Uterus (tissue), 2 donors: ENCODE measurements at regions not wholly inside any gene's neighbourhood (a gene's known extent, or its start where the extent isn't known, plus 50 kb on each side); places are given as distances from the start of the nearest gene placed in this dataset.

ENCODE experiments used
- CTCF ChIP-seq, 4 experiments: fragments of 200-600 bp in 2 of 4; fragments of 450-650 bp in 2 of 4; sonication (generic) in 2 of 4; IDR thresholded peaks; one replicate each; pipeline ENCODE4 v1.5.1; 2016 to 2019; ENCODE audit warnings: antibody characterized with exemption in 4 of 4, mild to moderate bottlenecking in 2 of 4, moderate library complexity in 1 of 4
- POLR2A ChIP-seq, 2 donors: fragments of 450-650 bp; IDR thresholded peaks; one replicate each; pipeline ENCODE4 v1.6.1; 2016; ENCODE audit warnings: antibody characterized with exemption in 2 of 2, mild to moderate bottlenecking in 1 of 2, moderate library complexity in 1 of 2

- TF ChIP-seq CTCF (IDR thresholded peaks at IDR 0.05) (no peak), POLR2A (IDR thresholded peaks at IDR 0.05) (no peak)
Measured at GRCh38 chr14:97785495-97785894, 988.3 kb downstream of the VRK1 start.
